Panc1 (cell line): ENCODE measurements at regions not wholly inside any gene's neighbourhood (a gene's known extent, or its start where the extent isn't known, plus 50 kb on each side); places are given as distances from the start of the nearest gene placed in this dataset.

ENCODE experiments used
- ATAC-seq: fragments of 200-7000 bp; cut with Tn5 transposase; 2 replicates; pipeline ENCODE4 v1.9.1; 2020; ENCODE audit warnings: mild to moderate bottlenecking, moderate library complexity
- BruUV-seq: library from RNA; stranded (reverse); fragments of 400-500 nt; replicated peaks from 2 replicates; lab custom pipeline; 2021; lab: Mats Ljungman, UMichigan
- CTCF ChIA-PET: fragments of 300-600 bp; sonication (Branson Sonifier 250); formaldehyde crosslinking; loops from one replicate; lab custom pipeline; 2022; ENCODE audit warnings: antibody characterized with exemption; lab: Charles Lee
- POLR2A ChIA-PET: fragments of 300-600 bp; sonication (Branson Sonifier 250); formaldehyde crosslinking; loops from one replicate; lab custom pipeline; 2022; ENCODE audit warnings: antibody characterized with exemption; lab: Charles Lee
- DNase-seq: peaks from one replicate; pipeline ENCODE4 v3.0.0-alpha.2; 2010; ENCODE audit warnings: low read depth, low spot score
- H3K27ac ChIP-seq: 2 replicates; pipeline ENCODE4 v1.5.1; 2011; ENCODE audit warnings: mild to moderate bottlenecking, low read length, inconsistent platforms
- H3K27me3 ChIP-seq: fragments of 200-500 bp; sonication (Bioruptor generic); 2 replicates; pipeline ENCODE4 v1.6.0; 2014; ENCODE audit warnings: low read length, inconsistent platforms; ENCODE audit not compliant: control insufficient read depth, insufficient read depth
- H3K36me3 ChIP-seq: fragments of 200-500 bp; sonication (Bioruptor generic); 2 replicates; pipeline ENCODE4 v1.5.1; 2014; ENCODE audit warnings: inconsistent platforms, mild to moderate bottlenecking, low read length, moderate library complexity; ENCODE audit not compliant: control insufficient read depth, insufficient read depth
- H3K4me1 ChIP-seq: 2 replicates; pipeline ENCODE4 v1.5.1; 2011; ENCODE audit warnings: inconsistent platforms, mild to moderate bottlenecking, low read length, moderate library complexity; ENCODE audit not compliant: control insufficient read depth, insufficient read depth
- H3K4me3 ChIP-seq, 2 experiments: 2 replicates each; pipeline ENCODE4 v1.5.1; 2011 to 2012; ENCODE audit warnings: low read depth in 2 of 2, low read length in 2 of 2, mild to moderate bottlenecking in 2 of 2, inconsistent platforms in 1 of 2, moderate library complexity in 1 of 2
- H3K9me3 ChIP-seq: fragments of 200-500 bp; sonication (Bioruptor generic); 2 replicates; pipeline ENCODE4 v1.5.1; 2014; ENCODE audit warnings: low read depth, mild to moderate bottlenecking, inconsistent platforms, low read length, moderate library complexity; ENCODE audit not compliant: control insufficient read depth, insufficient read depth
- POLR2AphosphoS5 ChIP-seq: IDR thresholded peaks from 2 replicates; pipeline ENCODE4 v1.6.1; 2012; ENCODE audit warnings: mild to moderate bottlenecking, low read depth, low read length, moderate library complexity
- SIN3A ChIP-seq: IDR thresholded peaks from 2 replicates; pipeline ENCODE4 v1.6.1; 2012; ENCODE audit warnings: low read depth, mild to moderate bottlenecking, low read length, moderate library complexity, borderline replicate concordance; ENCODE audit not compliant: insufficient read depth
- TCF7L2 ChIP-seq: IDR thresholded peaks from 2 replicates; pipeline ENCODE4 v1.6.1; 2011; ENCODE audit warnings: mild to moderate bottlenecking, low read depth, low read length, inconsistent platforms
- in situ Hi-C: cut with HindIII; loops from 2 replicates; pipeline ENCODE4 v1.10.0; 2016; ENCODE audit warnings: low sequenced_read_pairs, low pct_unique_long_range_greater_than_20kb
- intact Hi-C: fragments of 100-400 bp; cut with micrococcal nuclease; formaldehyde crosslinking; loops from one replicate; pipeline ENCODE4 v1.10.0; 2022; ENCODE audit not compliant: unreplicated experiment
- TF ChIP-seq, protein P1 (sequence below): fragments of 450-650 bp; IDR thresholded peaks from 2 replicates; pipeline ENCODE4 v1.5.1; 2017; ENCODE audit warnings: mild to moderate bottlenecking
- TF ChIP-seq, protein P2 (sequence below), 2 experiments: IDR thresholded peaks; 2 replicates each; pipeline ENCODE4 v1.6.1; 2011 to 2012; ENCODE audit warnings: low read depth in 2 of 2, control low read depth in 1 of 2, low read length in 1 of 2, mild to moderate bottlenecking in 1 of 2, moderate library complexity in 1 of 2; ENCODE audit not compliant: insufficient read depth in 1 of 2

DNA sequence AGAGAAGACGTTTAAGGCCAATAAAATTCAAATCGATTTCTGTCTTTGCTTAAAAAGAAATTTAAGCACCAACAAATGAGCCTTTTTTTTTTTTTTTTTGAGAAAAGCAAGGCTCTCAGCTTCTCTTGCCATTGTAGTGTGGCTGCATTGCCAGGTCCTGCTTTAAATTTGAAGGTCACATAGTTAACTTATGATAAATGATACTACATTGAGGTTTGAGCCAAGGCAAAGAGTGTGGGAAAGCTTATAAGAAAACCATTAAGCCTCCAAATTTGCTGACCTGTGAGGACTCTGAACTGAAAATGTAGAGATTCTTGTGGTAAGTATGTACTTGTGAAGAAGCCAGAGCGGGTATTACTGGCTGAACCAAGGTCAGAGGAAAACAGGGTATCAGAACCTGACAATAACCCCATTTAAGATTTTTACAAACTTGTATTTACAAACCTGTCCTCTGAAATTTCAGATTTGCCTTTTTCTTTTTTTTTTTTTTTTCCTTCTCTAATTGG, 519.7 kb upstream of the RGMA start:
- Histone ChIP-seq H3K27me3 (no peaks in the 10 kb centered on the region), H3K9me3 (no peaks in the 10 kb centered on the region), H3K27ac (no peak overlapping the region), H3K4me3 (no peak overlapping the region), H3K4me1 (no peaks in the 10 kb centered on the region), H3K36me3 (no peaks in the 10 kb centered on the region)
- TF ChIP-seq POLR2AphosphoS5 (no peak), TCF7L2 (no peak), SIN3A (no peak)
- TF ChIP-seq, protein P1, sequence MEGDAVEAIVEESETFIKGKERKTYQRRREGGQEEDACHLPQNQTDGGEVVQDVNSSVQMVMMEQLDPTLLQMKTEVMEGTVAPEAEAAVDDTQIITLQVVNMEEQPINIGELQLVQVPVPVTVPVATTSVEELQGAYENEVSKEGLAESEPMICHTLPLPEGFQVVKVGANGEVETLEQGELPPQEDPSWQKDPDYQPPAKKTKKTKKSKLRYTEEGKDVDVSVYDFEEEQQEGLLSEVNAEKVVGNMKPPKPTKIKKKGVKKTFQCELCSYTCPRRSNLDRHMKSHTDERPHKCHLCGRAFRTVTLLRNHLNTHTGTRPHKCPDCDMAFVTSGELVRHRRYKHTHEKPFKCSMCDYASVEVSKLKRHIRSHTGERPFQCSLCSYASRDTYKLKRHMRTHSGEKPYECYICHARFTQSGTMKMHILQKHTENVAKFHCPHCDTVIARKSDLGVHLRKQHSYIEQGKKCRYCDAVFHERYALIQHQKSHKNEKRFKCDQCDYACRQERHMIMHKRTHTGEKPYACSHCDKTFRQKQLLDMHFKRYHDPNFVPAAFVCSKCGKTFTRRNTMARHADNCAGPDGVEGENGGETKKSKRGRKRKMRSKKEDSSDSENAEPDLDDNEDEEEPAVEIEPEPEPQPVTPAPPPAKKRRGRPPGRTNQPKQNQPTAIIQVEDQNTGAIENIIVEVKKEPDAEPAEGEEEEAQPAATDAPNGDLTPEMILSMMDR, result no peak
- TF ChIP-seq, protein P2, sequence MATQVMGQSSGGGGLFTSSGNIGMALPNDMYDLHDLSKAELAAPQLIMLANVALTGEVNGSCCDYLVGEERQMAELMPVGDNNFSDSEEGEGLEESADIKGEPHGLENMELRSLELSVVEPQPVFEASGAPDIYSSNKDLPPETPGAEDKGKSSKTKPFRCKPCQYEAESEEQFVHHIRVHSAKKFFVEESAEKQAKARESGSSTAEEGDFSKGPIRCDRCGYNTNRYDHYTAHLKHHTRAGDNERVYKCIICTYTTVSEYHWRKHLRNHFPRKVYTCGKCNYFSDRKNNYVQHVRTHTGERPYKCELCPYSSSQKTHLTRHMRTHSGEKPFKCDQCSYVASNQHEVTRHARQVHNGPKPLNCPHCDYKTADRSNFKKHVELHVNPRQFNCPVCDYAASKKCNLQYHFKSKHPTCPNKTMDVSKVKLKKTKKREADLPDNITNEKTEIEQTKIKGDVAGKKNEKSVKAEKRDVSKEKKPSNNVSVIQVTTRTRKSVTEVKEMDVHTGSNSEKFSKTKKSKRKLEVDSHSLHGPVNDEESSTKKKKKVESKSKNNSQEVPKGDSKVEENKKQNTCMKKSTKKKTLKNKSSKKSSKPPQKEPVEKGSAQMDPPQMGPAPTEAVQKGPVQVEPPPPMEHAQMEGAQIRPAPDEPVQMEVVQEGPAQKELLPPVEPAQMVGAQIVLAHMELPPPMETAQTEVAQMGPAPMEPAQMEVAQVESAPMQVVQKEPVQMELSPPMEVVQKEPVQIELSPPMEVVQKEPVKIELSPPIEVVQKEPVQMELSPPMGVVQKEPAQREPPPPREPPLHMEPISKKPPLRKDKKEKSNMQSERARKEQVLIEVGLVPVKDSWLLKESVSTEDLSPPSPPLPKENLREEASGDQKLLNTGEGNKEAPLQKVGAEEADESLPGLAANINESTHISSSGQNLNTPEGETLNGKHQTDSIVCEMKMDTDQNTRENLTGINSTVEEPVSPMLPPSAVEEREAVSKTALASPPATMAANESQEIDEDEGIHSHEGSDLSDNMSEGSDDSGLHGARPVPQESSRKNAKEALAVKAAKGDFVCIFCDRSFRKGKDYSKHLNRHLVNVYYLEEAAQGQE (IDR thresholded peaks at IDR 0.05; ENCODE audit: insufficient read depth in 1 of 2, low read depth in 2 of 2, low read length in 1 of 2), result no peak
- intact Hi-C loops (no loop called here), in situ Hi-C loops (no loop called here)
- POLR2A ChIA-PET, result no interaction called here
- DNase-seq (no peak), ATAC-seq (no peak)
- CTCF ChIA-PET, result interaction anchor here (0.6 kb wide), 1 partner anchor 11 kb away, joined by 8 read pairs; no protein-coding TSS in a partner anchor
- BruUV-seq, result no TSS peak

DNA sequence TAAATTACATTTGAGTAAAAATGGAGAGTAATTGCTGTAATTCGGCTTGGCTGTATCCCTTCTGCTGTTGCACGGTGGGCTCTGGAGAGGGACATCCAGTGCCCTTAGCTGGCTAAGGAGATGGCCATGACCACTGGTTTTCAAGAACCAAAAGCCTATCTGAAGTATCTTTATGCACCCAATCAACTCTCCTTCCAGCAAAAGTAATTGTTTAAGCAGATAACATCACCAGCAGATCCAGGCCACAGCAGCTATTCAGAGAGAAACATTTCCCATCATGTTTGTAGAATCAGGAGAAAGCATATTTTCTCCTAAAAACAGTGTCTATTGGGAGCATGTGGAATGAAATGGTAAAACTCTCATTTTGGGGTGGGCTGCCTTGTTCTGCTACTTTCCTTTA, 514.5 kb upstream of the RGMA start:
- BruUV-seq, result no TSS peak
- TF ChIP-seq SIN3A (no peak), POLR2AphosphoS5 (no peak), TCF7L2 (no peak)
- TF ChIP-seq, protein P1, result no peak
- TF ChIP-seq, protein P2 (IDR thresholded peaks at IDR 0.05; ENCODE audit: insufficient read depth in 1 of 2, low read depth in 2 of 2, low read length in 1 of 2), result no peak
- DNase-seq (no peak), ATAC-seq (no peak)
- POLR2A ChIA-PET, result interaction anchor here (0.6 kb wide), 1 partner anchor 20 kb away, joined by 3 read pairs; no protein-coding TSS in a partner anchor
- Histone ChIP-seq H3K4me1 (no peaks in the 10 kb centered on the region), H3K27ac (no peak overlapping the region), H3K4me3 (no peak overlapping the region), H3K27me3 (no peaks in the 10 kb centered on the region), H3K9me3 (no peaks in the 10 kb centered on the region), H3K36me3 (no peaks in the 10 kb centered on the region)
- intact Hi-C loops (no loop called here), in situ Hi-C loops (no loop called here)
- CTCF ChIA-PET, result no interaction called here
